ENCODE measurements at regions not wholly inside any gene's neighbourhood (a gene's known extent, or its start where the extent isn't known, plus 50 kb on each side); places are given as distances from the start of the nearest gene placed in this dataset.
"Not testable (repeated sequence)": the region's sequence is repeated elsewhere in the genome, so short reads cannot be mapped to it uniquely, and the experiment has no call there.

- no peak for DNase-seq
These were observed 60.5 kb downstream of the DSEL start for GRCh38 chr18:67455890-67456501.

- no peak for DNase-seq
These were observed 62.6 kb downstream of the DSEL start for GRCh38 chr18:67453901-67454300.

GRCh38 chr18:67451960-67452359, 64.6 kb downstream of the DSEL start:
- no peak for DNase-seq

GRCh38 chr18:67451101-67451500, 65.4 kb downstream of the DSEL start:
- not testable (repeated sequence) for DNase-seq

- DNase-seq: no peak
These were observed 82.5 kb downstream of the DSEL start for GRCh38 chr18:67433971-67434370.

GRCh38 chr18:67432806-67433205, 83.7 kb downstream of the DSEL start:
- peak; percentile 42 for DNase-seq

GRCh38 chr18:67428805-67429204, 87.7 kb downstream of the DSEL start:
- peak; percentile 69 for DNase-seq

GRCh38 chr18:67428158-67428557, 88.4 kb downstream of the DSEL start:
- peak; percentile 27 for DNase-seq

GRCh38 chr18:67426486-67426885, 90.0 kb downstream of the DSEL start:
- DNase-seq: no peak

GRCh38 chr18:67425672-67426071, 90.8 kb downstream of the DSEL start:
- DNase-seq: peak; percentile 91

GRCh38 chr18:67421651-67422050, 94.9 kb downstream of the DSEL start:
- DNase-seq: no peak

GRCh38 chr18:67417864-67418523, 98.5 kb downstream of the DSEL start:
- DNase-seq: peak; percentile 12

GRCh38 chr18:67411116-67411515, 105.4 kb downstream of the DSEL start:
- no peak for DNase-seq

GRCh38 chr18:67410075-67411070, 106.1 kb downstream of the DSEL start:
- DNase-seq: peak; percentile 37

GRCh38 chr18:67408240-67408639, 108.3 kb downstream of the DSEL start:
- no peak for DNase-seq

- no peak for DNase-seq
These were observed 109.8 kb downstream of the DSEL start for GRCh38 chr18:67406714-67407113.

GRCh38 chr18:67402543-67402942, 114.0 kb downstream of the DSEL start:
- peak; percentile 55 for DNase-seq

GRCh38 chr18:67400502-67401117, 115.9 kb downstream of the DSEL start:
- peak; percentile 26 for DNase-seq

- DNase-seq: peak; percentile 24
These were observed 130.5 kb downstream of the DSEL start for GRCh38 chr18:67386032-67386431.

- no peak for DNase-seq
These were observed 131.1 kb downstream of the DSEL start for GRCh38 chr18:67385455-67385854.

- DNase-seq: not testable (repeated sequence)
These were observed 132.5 kb downstream of the DSEL start for GRCh38 chr18:67384057-67384456.

- no peak for DNase-seq
These were observed 134.8 kb downstream of the DSEL start for GRCh38 chr18:67381608-67382150.

All from fibroblast of skin of abdomen (primary cell).